Keratinocyte (primary cell): ENCODE measurements at regions not wholly inside any gene's neighbourhood (a gene's known extent, or its start where the extent isn't known, plus 50 kb on each side); places are given as distances from the start of the nearest gene placed in this dataset.

Experiments
- DNase-seq: peaks from one replicate; pipeline ENCODE4 v3.0.0-alpha.2; 2011; ENCODE audit warnings: low read depth, missing footprints, low spot score
- FAIRE-seq: peaks from 2 replicates; lab custom pipeline; 2011; peaks lifted over from hg19 to GRCh38; lab: Jason Lieb, UNC
- H2AFZ ChIP-seq: 2 replicates; pipeline ENCODE4 v1.6.0; 2012; ENCODE audit warnings: low read length, control low read depth, inconsistent platforms; ENCODE audit not compliant: control insufficient read depth
- H3K27ac ChIP-seq: 2 replicates; pipeline ENCODE4 v1.5.1; 2011; ENCODE audit warnings: low read length; ENCODE audit not compliant: control insufficient read depth, insufficient read depth
- H3K27me3 ChIP-seq: 3 replicates; pipeline ENCODE4 v1.6.0; 2011; ENCODE audit warnings: low read length; ENCODE audit not compliant: control insufficient read depth, insufficient read depth; ENCODE audit errors: extremely low read depth
- H3K36me3 ChIP-seq, 2 experiments: 2 replicates in 1 of 2; 3 replicates in 1 of 2; pipeline ENCODE4 v1.5.1; 2011; ENCODE audit warnings: low read length in 2 of 2, mild to moderate bottlenecking in 1 of 2; ENCODE audit not compliant: control insufficient read depth in 2 of 2, insufficient read depth in 2 of 2; ENCODE audit errors: extremely low read depth in 1 of 2
- H3K4me1 ChIP-seq: 3 replicates; pipeline ENCODE4 v1.5.1; 2011; ENCODE audit warnings: low read length; ENCODE audit not compliant: control insufficient read depth, insufficient read depth; ENCODE audit errors: extremely low read depth
- H3K4me2 ChIP-seq: 3 replicates; pipeline ENCODE4 v1.6.0; 2011; ENCODE audit warnings: low read depth, low read length; ENCODE audit not compliant: control insufficient read depth, insufficient read depth; ENCODE audit errors: extremely low read depth
- H3K4me3 ChIP-seq, 3 experiments: fragments of 200-600 bp in 1 of 3; sonication (generic) in 1 of 3; 2 replicates in 2 of 3; 3 replicates in 1 of 3; pipeline ENCODE4 v1.5.1; 2011 to 2016; ENCODE audit warnings: low read length in 3 of 3, mild to moderate bottlenecking in 3 of 3, control low read depth in 2 of 3, inconsistent platforms in 1 of 3, low read depth in 1 of 3, mixed read lengths in 1 of 3, mixed run types in 1 of 3, moderate library complexity in 1 of 3; ENCODE audit not compliant: control insufficient read depth in 2 of 3, insufficient read depth in 2 of 3; ENCODE audit errors: extremely low read depth in 1 of 3
- H3K79me2 ChIP-seq: 2 replicates; pipeline ENCODE4 v1.6.0; 2012; ENCODE audit warnings: low read length; ENCODE audit not compliant: control insufficient read depth, insufficient read depth
- H3K9ac ChIP-seq: 3 replicates; pipeline ENCODE4 v1.6.0; 2011; ENCODE audit warnings: low read length; ENCODE audit not compliant: control insufficient read depth, insufficient read depth; ENCODE audit errors: extremely low read depth
- H3K9me1 ChIP-seq: 3 replicates; pipeline ENCODE4 v1.6.0; 2011; ENCODE audit warnings: low read length; ENCODE audit not compliant: control insufficient read depth, insufficient read depth; ENCODE audit errors: extremely low read depth
- H3K9me3 ChIP-seq: 2 replicates; pipeline ENCODE4 v1.5.1; 2012; ENCODE audit warnings: low read depth, low read length; ENCODE audit not compliant: control insufficient read depth
- H4K20me1 ChIP-seq: 3 replicates; pipeline ENCODE4 v1.6.0; 2011; ENCODE audit warnings: low read length; ENCODE audit not compliant: control insufficient read depth, insufficient read depth; ENCODE audit errors: extremely low read depth
- CTCF ChIP-seq, 3 experiments: IDR thresholded peaks in 1 of 3; conservative IDR thresholded peaks in 1 of 3; optimal IDR thresholded peaks in 1 of 3; 2 replicates in 2 of 3; 3 replicates in 1 of 3; pipeline versions ENCODE3 to v1.5.1; 2011; ENCODE audit warnings: low read length in 3 of 3, mild to moderate bottlenecking in 3 of 3, moderate library complexity in 2 of 3, control low read depth in 1 of 3, inconsistent platforms in 1 of 3; ENCODE audit not compliant: insufficient read depth in 2 of 3; ENCODE audit errors: extremely low read depth in 1 of 3
- EZH2 ChIP-seq: IDR thresholded peaks from one replicate; pipeline ENCODE4 v1.6.1; 2012; ENCODE audit warnings: inconsistent platforms, mild to moderate bottlenecking, low read length, moderate library complexity
- dilution Hi-C: fragments of 300-500 bp; cut with MboI; formaldehyde crosslinking; loops from one replicate; pipeline ENCODE4 v1.7.0; 2020; ENCODE audit warnings: low sequenced_read_pairs; ENCODE audit not compliant: extremely low pct_ligation_motif_present

GRCh38 chr16:54724346-54724925 is 206.2 kb upstream of the IRX5 start:
- H3K4me1 ChIP-seq, result peaks cover 11% of the 10 kb centered on the region
- no peak overlapping the region for H3K4me2 ChIP-seq
- no peaks in the 10 kb centered on the region for H3K9me1 ChIP-seq
- no peaks in the 10 kb centered on the region for H3K9me3 ChIP-seq
- no peak overlapping the region for H3K9ac ChIP-seq
- dilution Hi-C loops, result no loop called here
- H3K27me3 ChIP-seq, result no peaks in the 10 kb centered on the region
- H3K4me3 ChIP-seq, result no peak overlapping the region
- H4K20me1 ChIP-seq, result no peaks in the 10 kb centered on the region
- H3K36me3 ChIP-seq, result no peaks in the 10 kb centered on the region
- H3K79me2 ChIP-seq, result no peaks in the 10 kb centered on the region
- DNase-seq, result no peak
- no peak for FAIRE-seq
- TF ChIP-seq CTCF (optimal IDR thresholded peaks at IDR 0.05 in 1 of 3, IDR thresholded peaks at IDR 0.05 in 1 of 3, conservative IDR thresholded peaks at IDR 0.05 in 1 of 3; ENCODE audit: extremely low read depth in 1 of 3, insufficient read depth in 2 of 3, low read length in 3 of 3), result no peak
- no peak for TF ChIP-seq EZH2
- no peak overlapping the region for H2AFZ ChIP-seq
- no peak overlapping the region for H3K27ac ChIP-seq

GRCh38 chr16:54722210-54722676 is 208.4 kb upstream of the IRX5 start:
- no peaks in the 10 kb centered on the region for H3K36me3 ChIP-seq
- H3K27me3 ChIP-seq, result no peaks in the 10 kb centered on the region
- DNase-seq, result no peak
- no peak overlapping the region for H3K4me2 ChIP-seq
- dilution Hi-C loops, result no loop called here
- no peaks in the 10 kb centered on the region for H3K9me1 ChIP-seq
- FAIRE-seq, result no peak
- H4K20me1 ChIP-seq, result no peaks in the 10 kb centered on the region
- no peak overlapping the region for H3K4me3 ChIP-seq
- H3K79me2 ChIP-seq, result no peaks in the 10 kb centered on the region
- peaks cover 1% of the 10 kb centered on the region for H3K9me3 ChIP-seq
- H3K4me1 ChIP-seq, result peaks cover 13% of the 10 kb centered on the region
- no peak overlapping the region for H2AFZ ChIP-seq
- TF ChIP-seq CTCF (optimal IDR thresholded peaks at IDR 0.05 in 1 of 3, IDR thresholded peaks at IDR 0.05 in 1 of 3, conservative IDR thresholded peaks at IDR 0.05 in 1 of 3; ENCODE audit: extremely low read depth in 1 of 3, insufficient read depth in 2 of 3, low read length in 3 of 3) (no peak), EZH2 (no peak)
- H3K27ac ChIP-seq, result no peak overlapping the region
- H3K9ac ChIP-seq, result no peak overlapping the region
